Neuronal stem cell (in vitro differentiated cells): ENCODE measurements at regions not wholly inside any gene's neighbourhood (a gene's known extent, or its start where the extent isn't known, plus 50 kb on each side); places are given as distances from the start of the nearest gene placed in this dataset.

Source experiments
- DNase-seq: peaks from one replicate; pipeline ENCODE4 v3.0.0-alpha.2; 2013; ENCODE audit warnings: low spot score
- H2AFZ ChIP-seq: one replicate; pipeline ENCODE4 v1.6.1; 2013; ENCODE audit warnings: mild to moderate bottlenecking, low read length, inconsistent platforms
- H2AK5ac ChIP-seq: 2 replicates; pipeline ENCODE4 v1.6.1; 2013; ENCODE audit warnings: low read depth, mild to moderate bottlenecking, inconsistent platforms, low read length, moderate library complexity, mixed read lengths
- H2BK120ac ChIP-seq: 2 replicates; pipeline ENCODE4 v1.6.1; 2013; ENCODE audit warnings: low read depth, mild to moderate bottlenecking, inconsistent platforms, low read length, moderate library complexity, mixed read lengths
- H2BK12ac ChIP-seq: one replicate; pipeline ENCODE4 v1.6.1; 2013; ENCODE audit warnings: low read length, inconsistent platforms
- H2BK15ac ChIP-seq: 2 replicates; pipeline ENCODE4 v1.6.1; 2013; ENCODE audit warnings: mild to moderate bottlenecking, low read length, inconsistent platforms, mixed read lengths
- H2BK5ac ChIP-seq: one replicate; pipeline ENCODE4 v1.6.1; 2013; ENCODE audit warnings: inconsistent platforms, mild to moderate bottlenecking, low read length, moderate library complexity
- H3K14ac ChIP-seq: one replicate; pipeline ENCODE4 v1.6.1; 2013; ENCODE audit warnings: low read length, inconsistent platforms
- H3K18ac ChIP-seq: 2 replicates; pipeline ENCODE4 v1.6.1; 2013; ENCODE audit warnings: low read length, inconsistent platforms
- H3K23ac ChIP-seq: 2 replicates; pipeline ENCODE4 v1.6.1; 2013; ENCODE audit warnings: low read depth, mild to moderate bottlenecking, mixed read lengths, low read length, inconsistent platforms; ENCODE audit not compliant: poor library complexity
- H3K27ac ChIP-seq: replicated peaks from 3 replicates; pipeline ENCODE4 v1.5.1; 2013; ENCODE audit warnings: low read length, inconsistent platforms
- H3K27me3 ChIP-seq, 3 experiments: 2 replicates each; pipeline ENCODE4 v1.6.1; 2013; ENCODE audit warnings: low read length in 3 of 3, mild to moderate bottlenecking in 2 of 3, inconsistent platforms in 1 of 3, low read depth in 1 of 3, mixed read lengths in 1 of 3, moderate library complexity in 1 of 3; ENCODE audit not compliant: control insufficient read depth in 3 of 3, insufficient read depth in 3 of 3
- H3K36me3 ChIP-seq, 2 donors: replicated peaks in 1 of 2; 2 replicates each; pipeline ENCODE4 v1.6.1; 2013; ENCODE audit warnings: low read length in 2 of 2; ENCODE audit not compliant: control insufficient read depth in 2 of 2, insufficient read depth in 2 of 2
- H3K4ac ChIP-seq: 2 replicates; pipeline ENCODE4 v1.6.1; 2013; ENCODE audit warnings: inconsistent platforms, mild to moderate bottlenecking, low read length, moderate library complexity
- H3K4me1 ChIP-seq, 2 donors: 1 replicate in 1 of 2; 2 replicates in 1 of 2; pipeline ENCODE4 v1.6.1; 2013; ENCODE audit warnings: low read length in 2 of 2, low read depth in 1 of 2; ENCODE audit not compliant: control insufficient read depth in 2 of 2, insufficient read depth in 1 of 2
- H3K4me2 ChIP-seq: one replicate; pipeline ENCODE4 v1.6.1; 2013; ENCODE audit warnings: mild to moderate bottlenecking, low read length, inconsistent platforms; ENCODE audit not compliant: insufficient read depth, poor library complexity, severe bottlenecking
- H3K4me3 ChIP-seq, 2 donors: 2 replicates each; pipeline ENCODE4 v1.5.1; 2013; ENCODE audit warnings: low read length in 2 of 2, mild to moderate bottlenecking in 2 of 2, inconsistent platforms in 1 of 2, moderate library complexity in 1 of 2
- H3K79me1 ChIP-seq: one replicate; pipeline ENCODE4 v1.6.1; 2013; ENCODE audit warnings: low read depth, mild to moderate bottlenecking, inconsistent platforms, low read length, moderate library complexity
- H3K9ac ChIP-seq: one replicate; pipeline ENCODE4 v1.6.1; 2013; ENCODE audit warnings: mild to moderate bottlenecking, low read depth, low read length, inconsistent platforms; ENCODE audit not compliant: poor library complexity
- H3K9me3 ChIP-seq, 2 donors: replicated peaks in 1 of 2; 2 replicates each; pipeline versions ENCODE3 to v1.6.1; 2013; ENCODE audit warnings: low read length in 2 of 2, mild to moderate bottlenecking in 2 of 2, inconsistent platforms in 1 of 2, low read depth in 1 of 2, mixed read lengths in 1 of 2, moderate library complexity in 1 of 2; ENCODE audit not compliant: control insufficient read depth in 2 of 2, insufficient read depth in 1 of 2
- H4K8ac ChIP-seq: one replicate; pipeline ENCODE4 v1.6.1; 2013; ENCODE audit warnings: low read depth, mild to moderate bottlenecking, inconsistent platforms, low read length, moderate library complexity
- H4K91ac ChIP-seq: one replicate; pipeline ENCODE4 v1.6.1; 2013; ENCODE audit warnings: low read length, low read depth, mild to moderate bottlenecking, inconsistent platforms; ENCODE audit not compliant: poor library complexity
- WGBS, 2 donors: extraction: QIAGEN DNeasy Blood & Tissue Kit; methylation state at CpG; one replicate each; pipeline ENCODE4 v1.1.7; 2013; ENCODE audit warnings: missing lambda C conversion rate in 2 of 2, mixed read lengths in 1 of 2; ENCODE audit not compliant: insufficient read length in 2 of 2, insufficient replicate concordance in 1 of 2; ENCODE audit errors: extremely low coverage in 2 of 2; 5-methylcytosine and 5-hydroxymethylcytosine counted together

GRCh38 chr5:37975531-37975930, 135.7 kb upstream of the GDNF start:
- Histone ChIP-seq H3K4me1 (no peaks in the 10 kb centered on the region), H3K36me3 (no peaks in the 10 kb centered on the region), H2AK5ac (no peak overlapping the region), H2BK12ac (no peak overlapping the region), H2BK15ac (no peak overlapping the region), H4K8ac (no peak overlapping the region), H4K91ac (no peak overlapping the region), H3K4me3 (no peak overlapping the region), H3K27ac (no peak overlapping the region), H3K23ac (no peak overlapping the region), H2AFZ (no peak overlapping the region), H3K4me2 (no peak overlapping the region), H2BK120ac (no peak overlapping the region), H3K9ac (no peak overlapping the region), H3K4ac (no peak overlapping the region), H3K18ac (no peak overlapping the region), H3K9me3 (no peaks in the 10 kb centered on the region), H3K14ac (no peak overlapping the region), H2BK5ac (no peak overlapping the region), H3K79me1 (no peaks in the 10 kb centered on the region), H3K27me3 (no peaks in the 10 kb centered on the region)
- no CpG with 5 or more reads among the region's 4 CpGs for WGBS, 2 donors
- DNase-seq = no peak

GRCh38 chr5:37971483-37972024, 131.7 kb upstream of the GDNF start:
- H3K4me2 ChIP-seq = no peak overlapping the region
- H3K9ac ChIP-seq = no peak overlapping the region
- no peak overlapping the region for H2BK15ac ChIP-seq
- no peaks in the 10 kb centered on the region for H3K4me1 ChIP-seq
- no peak overlapping the region for H2AFZ ChIP-seq
- no peak overlapping the region for H3K23ac ChIP-seq
- no peak overlapping the region for H3K18ac ChIP-seq
- no peaks in the 10 kb centered on the region for H3K36me3 ChIP-seq
- no peak overlapping the region for H4K91ac ChIP-seq
- no peaks in the 10 kb centered on the region for H3K9me3 ChIP-seq
- no peak overlapping the region for H2BK12ac ChIP-seq
- H3K4ac ChIP-seq = no peak overlapping the region
- no peak for DNase-seq
- no peak overlapping the region for H3K27ac ChIP-seq
- WGBS, 2 donors = no CpG with 5 or more reads among the region's 1 CpG
- no peak overlapping the region for H3K4me3 ChIP-seq
- H2BK120ac ChIP-seq = no peak overlapping the region
- no peak overlapping the region for H4K8ac ChIP-seq
- no peak overlapping the region for H2AK5ac ChIP-seq
- H2BK5ac ChIP-seq = no peak overlapping the region
- H3K14ac ChIP-seq = no peak overlapping the region
- H3K79me1 ChIP-seq = no peaks in the 10 kb centered on the region
- H3K27me3 ChIP-seq = no peaks in the 10 kb centered on the region

GRCh38 chr5:37966871-37967270, 127.0 kb upstream of the GDNF start:
- Histone ChIP-seq H3K79me1 (no peaks in the 10 kb centered on the region), H3K14ac (no peak overlapping the region), H3K18ac (no peak overlapping the region), H3K4ac (no peak overlapping the region), H3K27me3 (no peaks in the 10 kb centered on the region), H3K9me3 (no peaks in the 10 kb centered on the region), H4K91ac (no peak overlapping the region), H2BK12ac (no peak overlapping the region), H3K4me3 (no peak overlapping the region), H3K36me3 (no peaks in the 10 kb centered on the region), H2AFZ (no peak overlapping the region), H2BK15ac (no peak overlapping the region), H2AK5ac (no peak overlapping the region), H4K8ac (no peak overlapping the region), H3K4me2 (no peak overlapping the region), H3K4me1 (no peaks in the 10 kb centered on the region), H3K27ac (no peak overlapping the region), H2BK5ac (no peak overlapping the region), H2BK120ac (no peak overlapping the region), H3K23ac (no peak overlapping the region), H3K9ac (no peak overlapping the region)
- no peak for DNase-seq
- no CpG with 5 or more reads among the region's 1 CpG for WGBS, 2 donors

- Histone ChIP-seq H2BK120ac (no peak overlapping the region), H3K4ac (no peak overlapping the region), H3K27ac (no peak overlapping the region), H3K14ac (no peak overlapping the region), H3K36me3 (no peaks in the 10 kb centered on the region), H3K4me1 (no peaks in the 10 kb centered on the region), H3K4me3 (no peak overlapping the region), H4K91ac (no peak overlapping the region), H3K23ac (no peak overlapping the region), H3K27me3 (no peaks in the 10 kb centered on the region), H3K9me3 (no peaks in the 10 kb centered on the region), H3K4me2 (no peak overlapping the region), H3K79me1 (no peaks in the 10 kb centered on the region), H2BK5ac (no peak overlapping the region), H4K8ac (no peak overlapping the region), H3K18ac (no peak overlapping the region), H2BK15ac (no peak overlapping the region), H2AK5ac (no peak overlapping the region), H3K9ac (no peak overlapping the region), H2AFZ (no peak overlapping the region), H2BK12ac (no peak overlapping the region)
- no peak for DNase-seq
- WGBS, 2 donors = no CpG with 5 or more reads among the region's 2 CpGs
These were observed 126.5 kb upstream of the GDNF start for GRCh38 chr5:37966291-37966690.
